HEK293T (cell line): ENCODE measurements at regions not wholly inside any gene's neighbourhood (a gene's known extent, or its start where the extent isn't known, plus 50 kb on each side); places are given as distances from the start of the nearest gene placed in this dataset.
"Not testable (repeated sequence)": the region's sequence is repeated elsewhere in the genome, so short reads cannot be mapped to it uniquely, and the experiment has no call there.

ENCODE experiments used
- CTCF ChIA-PET: fragments of 350-600 bp; formaldehyde crosslinking; extraction: SDS; loops from one replicate; lab custom pipeline; 2021; ENCODE audit warnings: antibody characterized with exemption, inconsistent platforms; lab: Yijun Ruan, JAX
- POLR2A ChIA-PET: fragments of 350-600 bp; formaldehyde crosslinking; extraction: SDS; loops from one replicate; lab custom pipeline; 2020; ENCODE audit warnings: antibody characterized with exemption, inconsistent platforms; lab: Yijun Ruan, JAX
- DNase-seq: peaks from one replicate; pipeline ENCODE4 v3.0.0; 2012; ENCODE audit warnings: mixed read lengths; ENCODE audit errors: extremely low spot score
- ARNT ChIP-seq: fragments of 450-650 bp; IDR thresholded peaks from 2 replicates; pipeline ENCODE4 v1.6.1; 2017; ENCODE audit warnings: mild to moderate bottlenecking
- BHLHE40 ChIP-seq: fragments of 450-650 bp; IDR thresholded peaks from 2 replicates; pipeline ENCODE4 v1.6.1; 2016; ENCODE audit warnings: mild to moderate bottlenecking, moderate library complexity, borderline replicate concordance
- CTBP1 ChIP-seq: fragments of 450-650 bp; IDR thresholded peaks from 2 replicates; pipeline ENCODE4 v1.6.1; 2016; ENCODE audit warnings: borderline replicate concordance
- ELF4 ChIP-seq: fragments of 450-650 bp; IDR thresholded peaks from 2 replicates; pipeline ENCODE4 v1.6.1; 2017; ENCODE audit warnings: antibody characterized with exemption
- FOXA1 ChIP-seq: fragments of 450-650 bp; IDR thresholded peaks from 2 replicates; pipeline ENCODE4 v1.6.1; 2016; ENCODE audit warnings: mild to moderate bottlenecking
- FOXK2 ChIP-seq: fragments of 450-650 bp; IDR thresholded peaks from 2 replicates; pipeline ENCODE4 v1.6.1; 2016; ENCODE audit warnings: mild to moderate bottlenecking
- FOXM1 ChIP-seq: fragments of 450-650 bp; IDR thresholded peaks from 2 replicates; pipeline ENCODE4 v1.6.1; 2017; ENCODE audit warnings: mild to moderate bottlenecking, borderline replicate concordance
- HDGF ChIP-seq: fragments of 450-650 bp; IDR thresholded peaks from 2 replicates; pipeline ENCODE4 v1.6.1; 2017; ENCODE audit warnings: antibody characterized with exemption, borderline replicate concordance
- L3MBTL2 ChIP-seq: fragments of 450-650 bp; conservative IDR thresholded peaks from 2 replicates; pipeline ENCODE4 v1.6.1; 2016; ENCODE audit warnings: mild to moderate bottlenecking
- LEF1 ChIP-seq: fragments of 450-650 bp; IDR thresholded peaks from 2 replicates; pipeline ENCODE4 v1.6.1; 2017; ENCODE audit warnings: mild to moderate bottlenecking, borderline replicate concordance
- NFRKB ChIP-seq: fragments of 450-650 bp; IDR thresholded peaks from 2 replicates; pipeline ENCODE4 v1.6.1; 2016; ENCODE audit warnings: mild to moderate bottlenecking, moderate library complexity
- SP1 ChIP-seq: fragments of 450-650 bp; IDR thresholded peaks from 2 replicates; pipeline ENCODE4 v1.6.1; 2017
- SUZ12 ChIP-seq: fragments of 450-650 bp; IDR thresholded peaks from 2 replicates; pipeline ENCODE4 v1.6.1; 2016; ENCODE audit warnings: mild to moderate bottlenecking
- TARDBP ChIP-seq: fragments of 450-650 bp; IDR thresholded peaks from 2 replicates; pipeline ENCODE4 v1.6.1; 2016
- ZNF384 ChIP-seq: fragments of 450-650 bp; IDR thresholded peaks from 2 replicates; pipeline ENCODE4 v1.6.1; 2016
- TF ChIP-seq, protein P1 (sequence below): fragments of 450-650 bp; IDR thresholded peaks from 2 replicates; pipeline ENCODE4 v1.6.1; 2016

DNA sequence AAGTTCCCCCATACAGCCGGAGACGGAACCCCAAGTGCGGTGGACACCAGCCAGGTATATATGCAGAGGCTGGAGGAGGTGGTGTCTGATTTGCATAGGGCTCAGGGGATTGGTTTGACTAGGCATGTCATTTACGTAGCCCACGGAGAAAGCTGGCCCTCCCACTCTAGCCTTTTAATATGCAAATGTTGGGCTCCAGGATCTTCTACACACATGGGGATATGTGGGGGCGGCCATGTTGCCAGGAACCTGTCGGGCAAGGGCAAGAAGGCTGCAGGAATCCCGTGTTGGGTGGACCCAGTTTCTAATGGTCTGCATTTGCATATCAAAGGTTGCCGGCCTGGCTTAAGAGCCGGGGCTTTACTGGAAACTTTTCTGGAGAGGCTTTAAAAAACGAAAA is 57.4 kb downstream of the FTHL17 start:
- DNase-seq, POLR2A ChIA-PET, CTCF ChIA-PET: not testable (repeated sequence)

DNA sequence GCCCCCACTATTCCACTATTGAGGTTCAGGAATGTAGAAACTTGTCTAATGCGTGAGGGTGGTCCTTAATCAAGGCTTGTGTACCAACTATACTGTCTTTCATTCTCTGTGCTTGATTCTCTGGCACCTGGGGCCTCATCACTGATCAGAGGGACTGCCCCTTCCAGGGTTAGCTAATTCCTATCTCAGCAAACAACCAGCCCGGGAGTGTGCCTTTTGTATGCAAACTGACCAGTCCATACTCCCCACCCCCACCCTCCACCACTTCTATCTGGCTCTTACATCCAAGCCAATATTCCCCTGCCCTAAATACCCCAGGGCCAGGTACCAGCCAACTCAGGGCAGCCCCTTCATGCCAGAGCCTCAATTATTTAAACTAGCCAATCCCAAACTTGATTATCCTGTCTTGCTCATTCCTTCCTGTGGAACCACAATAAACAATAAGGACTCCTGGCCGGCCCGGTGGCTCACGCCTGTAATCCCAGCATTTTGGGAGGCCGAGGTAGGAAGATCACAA is 59.3 kb downstream of the FTHL17 start:
- DNase-seq: no peak
- TF ChIP-seq, protein P1, sequence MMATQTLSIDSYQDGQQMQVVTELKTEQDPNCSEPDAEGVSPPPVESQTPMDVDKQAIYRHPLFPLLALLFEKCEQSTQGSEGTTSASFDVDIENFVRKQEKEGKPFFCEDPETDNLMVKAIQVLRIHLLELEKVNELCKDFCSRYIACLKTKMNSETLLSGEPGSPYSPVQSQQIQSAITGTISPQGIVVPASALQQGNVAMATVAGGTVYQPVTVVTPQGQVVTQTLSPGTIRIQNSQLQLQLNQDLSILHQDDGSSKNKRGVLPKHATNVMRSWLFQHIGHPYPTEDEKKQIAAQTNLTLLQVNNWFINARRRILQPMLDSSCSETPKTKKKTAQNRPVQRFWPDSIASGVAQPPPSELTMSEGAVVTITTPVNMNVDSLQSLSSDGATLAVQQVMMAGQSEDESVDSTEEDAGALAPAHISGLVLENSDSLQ: no peak
- TF ChIP-seq SP1 (no peak), FOXM1 (no peak), BHLHE40 (no peak), FOXA1 (no peak), ZNF384 (no peak), HDGF (no peak), TARDBP (no peak), CTBP1 (no peak), SUZ12 (no peak), LEF1 (no peak), NFRKB (no peak), L3MBTL2 (no peak), ARNT (no peak)
- CTCF ChIA-PET: no interaction called here
- POLR2A ChIA-PET: no interaction called here

DNA sequence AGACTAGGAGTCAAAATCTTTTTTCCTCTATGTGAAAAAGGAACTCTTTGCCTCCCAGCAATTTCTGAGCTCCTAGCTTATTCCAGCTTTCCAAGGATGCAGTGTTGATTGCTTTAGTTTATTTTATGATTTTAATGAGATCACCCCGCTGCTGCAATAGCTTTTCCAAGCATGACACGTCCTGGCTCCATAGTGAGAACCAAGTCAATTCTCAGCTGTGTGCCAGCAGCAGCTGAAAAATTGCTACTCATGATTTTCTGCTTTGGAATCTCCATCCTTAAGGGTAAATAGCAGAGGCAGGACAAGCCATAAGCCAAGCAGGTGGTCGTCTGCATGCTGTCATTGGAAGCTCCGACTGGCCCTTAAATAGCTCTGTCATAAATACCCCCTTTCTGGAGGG is 64.5 kb downstream of the FTHL17 start:
- no peak for DNase-seq
- no peak for TF ChIP-seq SP1
- no peak for TF ChIP-seq ARNT
- no peak for TF ChIP-seq L3MBTL2
- no peak for TF ChIP-seq BHLHE40
- CTCF ChIA-PET: no interaction called here
- POLR2A ChIA-PET: no interaction called here

DNA sequence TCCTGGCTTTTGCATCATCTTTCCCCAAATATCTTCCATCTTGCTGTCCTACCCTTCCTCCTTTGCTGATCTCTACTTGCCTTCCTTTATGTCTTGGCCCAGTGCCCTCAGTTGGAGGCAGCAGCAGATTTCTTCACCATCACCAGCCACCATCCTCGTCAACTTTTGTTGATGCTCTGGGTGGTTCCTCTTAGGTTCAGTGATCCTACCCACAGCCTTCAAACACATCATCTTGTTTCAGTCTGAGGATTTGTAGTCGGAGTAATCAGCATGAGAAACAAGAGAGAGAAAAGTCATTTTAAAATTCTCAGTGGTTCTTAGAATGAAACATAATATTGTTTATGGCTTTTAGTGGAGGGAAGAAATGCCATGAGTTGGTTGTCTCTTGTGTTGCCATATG is 65.8 kb downstream of the FTHL17 start:
- TF ChIP-seq SP1: no peak
- TF ChIP-seq ELF4: no peak
- TF ChIP-seq SUZ12: no peak
- DNase-seq: no peak
- CTCF ChIA-PET: no interaction called here
- POLR2A ChIA-PET: no interaction called here

DNA sequence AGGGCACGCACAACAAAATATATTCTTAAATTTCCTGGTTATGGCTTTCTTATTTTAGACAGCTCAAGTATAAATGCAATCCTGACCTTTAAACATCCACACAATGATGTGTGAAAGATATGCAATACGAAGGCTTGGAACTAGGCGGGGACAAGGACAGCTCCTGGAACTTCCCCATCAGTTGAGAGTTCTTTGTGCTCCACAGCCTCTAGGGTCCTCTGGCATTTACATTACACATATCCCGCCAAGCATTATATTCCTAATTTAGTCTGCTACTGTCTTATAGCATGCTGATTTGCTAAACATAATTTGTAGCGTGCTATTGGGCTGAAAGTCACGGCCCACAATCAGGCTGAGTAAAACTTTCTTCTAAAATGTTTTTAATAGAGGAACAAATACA is 74.4 kb downstream of the FTHL17 start:
- ChIA-PET POLR2A (no interaction called here), CTCF (interaction anchor here (0.6 kb wide), 1 partner anchor 42 kb away, joined by 3 read pairs; no protein-coding TSS in a partner anchor)
- TF ChIP-seq BHLHE40 (no peak), CTBP1 (no peak), NFRKB (no peak), ARNT (no peak), SP1 (no peak), TARDBP (no peak), LEF1 (no peak), HDGF (no peak), ELF4 (no peak), FOXK2 (no peak)
- DNase-seq: no peak

DNA sequence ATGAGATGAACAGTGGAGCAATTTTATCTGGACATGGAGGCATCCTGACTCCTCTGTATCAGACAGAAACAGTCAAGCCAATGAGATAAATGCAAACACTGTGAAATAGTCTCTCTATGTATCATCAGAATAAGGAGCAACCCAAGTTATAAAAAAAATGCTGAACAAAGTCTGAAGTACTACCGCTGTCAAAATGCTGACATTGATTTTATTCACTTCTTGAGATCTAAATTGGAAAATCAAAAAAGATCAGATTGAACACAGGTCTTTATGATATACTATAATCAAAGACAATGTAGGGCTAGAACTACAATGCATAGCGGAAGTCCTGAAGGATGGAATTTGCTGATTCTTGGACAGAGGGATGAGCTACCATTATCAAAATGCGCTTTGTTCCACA is 76.1 kb downstream of the FTHL17 start:
- no peak for DNase-seq
- ChIA-PET POLR2A (no interaction called here), CTCF (interaction anchor here (1.2 kb wide), 1 partner anchor 42 kb away, joined by 3 read pairs; no protein-coding TSS in a partner anchor)
- TF ChIP-seq HDGF (no peak), NFRKB (no peak), ZNF384 (no peak), BHLHE40 (no peak), FOXK2 (no peak), SP1 (no peak), ARNT (no peak), CTBP1 (no peak), FOXA1 (no peak), L3MBTL2 (no peak), TARDBP (no peak), FOXM1 (no peak), ELF4 (no peak), SUZ12 (no peak), LEF1 (no peak)
- TF ChIP-seq, protein P1: no peak

DNA sequence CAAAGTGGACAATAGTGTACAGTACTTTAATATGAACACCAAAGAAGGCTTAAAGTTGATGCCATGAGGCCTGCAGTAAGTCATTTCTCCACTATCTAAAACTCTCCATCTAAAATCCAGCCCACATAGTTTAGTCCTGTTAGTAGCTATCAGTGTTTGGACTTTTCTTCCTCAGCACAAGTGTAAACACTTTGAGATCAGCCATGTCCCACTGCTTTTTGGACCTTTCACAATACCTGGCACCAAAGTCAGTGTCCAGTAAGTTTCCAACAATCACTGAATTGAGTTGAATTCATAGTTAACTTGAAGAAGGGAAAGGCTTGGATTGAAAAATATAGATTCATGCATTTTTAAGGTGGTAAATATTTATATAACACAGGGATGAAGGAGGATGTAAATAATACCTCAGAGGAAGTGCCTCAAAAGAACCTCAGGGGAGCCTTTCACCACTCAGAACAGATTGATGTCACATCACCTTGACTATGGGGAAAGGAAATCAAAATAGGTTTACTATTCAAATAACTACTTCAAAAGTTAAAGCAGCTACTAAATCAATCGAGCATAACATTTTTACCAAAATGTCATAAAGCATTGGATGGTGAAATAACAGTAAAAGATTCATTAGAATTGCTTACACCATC is 76.7 kb downstream of the FTHL17 start:
- TF ChIP-seq CTBP1: no peak
- TF ChIP-seq HDGF: no peak
- TF ChIP-seq NFRKB: no peak
- no peak for TF ChIP-seq FOXA1
- no peak for TF ChIP-seq FOXK2
- no peak for TF ChIP-seq SP1
- TF ChIP-seq FOXM1: no peak
- TF ChIP-seq ZNF384: no peak
- TF ChIP-seq ELF4: no peak
- TF ChIP-seq, protein P1: no peak
- TF ChIP-seq TARDBP: no peak
- ChIA-PET CTCF (interaction anchor here (1.2 kb wide), 1 partner anchor 42 kb away, joined by 3 read pairs; no protein-coding TSS in a partner anchor), POLR2A (no interaction called here)
- no peak for DNase-seq

DNA sequence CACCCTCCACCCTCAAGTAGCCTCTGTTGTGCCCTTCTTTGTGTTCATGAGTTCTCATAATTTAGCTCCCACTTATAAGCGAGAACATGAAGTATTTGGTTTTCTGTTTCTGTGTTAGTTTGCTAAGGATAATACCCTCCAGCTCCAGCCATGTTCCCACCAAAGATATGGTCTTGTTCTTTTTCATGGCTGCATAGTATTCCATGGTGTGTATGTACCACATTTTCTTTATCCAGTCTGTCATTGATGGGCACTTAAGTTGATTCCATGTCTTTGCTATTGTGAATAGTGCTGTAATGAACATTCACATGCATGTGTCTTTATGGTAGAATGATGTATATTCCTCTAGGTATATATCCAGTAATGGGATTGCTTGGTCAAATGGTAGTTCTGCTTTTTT is 77.8 kb downstream of the FTHL17 start:
- DNase-seq, CTCF ChIA-PET, POLR2A ChIA-PET: not testable (repeated sequence)
